ENCODE measurements at regions not wholly inside any gene's neighbourhood (a gene's known extent, or its start where the extent isn't known, plus 50 kb on each side); places are given as distances from the start of the nearest gene placed in this dataset.
A peak's percentile ranks its signal among the peaks of the same experiment; 100 is the strongest.

- DNase-seq (ENCODE audit: low read depth, low spot score) = no peak
- H3K4me3 ChIP-seq (replicated peaks in 1 of 2; ENCODE audit: low read depth in 1 of 2, low read length in 2 of 2) = no peak overlapping the region
- no peaks in the 10 kb centered on the region; the same call in 1 of the 2 replicates for H4K20me1 ChIP-seq (ENCODE audit: insufficient read depth)
- no peaks in the 10 kb centered on the region for H3K9me2 ChIP-seq (ENCODE audit: insufficient read depth)
- no peak overlapping the region for H2AFZ ChIP-seq (ENCODE audit: low read depth, low read length, poor library complexity, severe bottlenecking)
- no peak for TF ChIP-seq CEBPB (IDR thresholded peaks at IDR 0.05; ENCODE audit: low read depth)
- TF ChIP-seq SIN3A (IDR thresholded peaks at IDR 0.05; ENCODE audit: low read depth) = no peak
- TF ChIP-seq ATF3 (IDR thresholded peaks at IDR 0.05) = no peak
- TF ChIP-seq EZH2phosphoT487 (IDR thresholded peaks at IDR 0.05; ENCODE audit: borderline replicate concordance) = no peak
- H3K4me2 ChIP-seq (ENCODE audit: low read length) = peak overlapping the region; percentile 48
- BruUV-seq (replicated peaks) = no TSS peak
- H3K4me1 ChIP-seq (ENCODE audit: control insufficient read depth in 1 of 2, insufficient read depth in 2 of 2, low read length in 2 of 2) = peaks cover 23 to 43% of the 10 kb centered on the region in 2 experiments
- ChIA-PET CTCF (no interaction called here), POLR2A (interaction anchor here (1.1 kb wide), 1 partner anchor 9 kb away, joined by 3 read pairs; no protein-coding TSS in a partner anchor), RAD21 (ENCODE audit: low non-redundant PET in 1 of 2, low total read pairs in 2 of 2, uncharacterized antibody in 2 of 2, unreplicated experiment in 2 of 2) (no interaction called here)
- no peak for ATAC-seq
- no peak overlapping the region for H3K27ac ChIP-seq (ENCODE audit: low read depth, low read length)
- no peaks in the 10 kb centered on the region for H3K79me2 ChIP-seq (ENCODE audit: insufficient read depth, low read length)
- H3K9me3 ChIP-seq (ENCODE audit: control insufficient read depth in 1 of 2, insufficient read depth in 1 of 2, low read depth in 1 of 2, low read length in 2 of 2) = no peaks in the 10 kb centered on the region
- no peak overlapping the region for H3K9ac ChIP-seq (ENCODE audit: low read length)
- intact Hi-C loops (cut with micrococcal nuclease) = no loop called here
- no peaks in the 10 kb centered on the region for H3K27me3 ChIP-seq (ENCODE audit: insufficient read depth, low read length)
- 0 out of 4 replicates have a peak, but pooled peaks cover 0 to 2% of the 10 kb centered on the region in 2 experiments for H3K36me3 ChIP-seq (ENCODE audit: control insufficient read depth in 1 of 2, insufficient read depth in 2 of 2, low read length in 2 of 2)
Measured at GRCh38 chr21:36211660-36212512, 55.3 kb downstream of the DOP1B start.

GRCh38 chr21:36212513-36212780 lies 55.8 kb downstream of the DOP1B start:
- ChIA-PET RAD21 (ENCODE audit: low non-redundant PET in 1 of 2, low total read pairs in 2 of 2, uncharacterized antibody in 2 of 2, unreplicated experiment in 2 of 2) (no interaction called here), CTCF (no interaction called here), POLR2A (interaction anchor here (1.1 kb wide), 1 partner anchor 9 kb away, joined by 3 read pairs; no protein-coding TSS in a partner anchor)
- Histone ChIP-seq H3K27me3 (ENCODE audit: insufficient read depth, low read length) (no peaks in the 10 kb centered on the region), H3K4me2 (ENCODE audit: low read length) (peak overlapping the region; percentile 48; the same call in 1 of the 2 replicates), H3K9me2 (ENCODE audit: insufficient read depth) (no peaks in the 10 kb centered on the region), H3K9ac (ENCODE audit: low read length) (no peak overlapping the region), H3K9me3 (ENCODE audit: control insufficient read depth in 1 of 2, insufficient read depth in 1 of 2, low read depth in 1 of 2, low read length in 2 of 2) (no peaks in the 10 kb centered on the region), H3K4me1 (ENCODE audit: control insufficient read depth in 1 of 2, insufficient read depth in 2 of 2, low read length in 2 of 2) (peaks cover 22 to 40% of the 10 kb centered on the region in 2 experiments), H3K79me2 (ENCODE audit: insufficient read depth, low read length) (no peaks in the 10 kb centered on the region), H2AFZ (ENCODE audit: low read depth, low read length, poor library complexity, severe bottlenecking) (no peak overlapping the region), H3K36me3 (ENCODE audit: control insufficient read depth in 1 of 2, insufficient read depth in 2 of 2, low read length in 2 of 2) (0 out of 4 replicates have a peak, but pooled peaks cover 0 to 2% of the 10 kb centered on the region in 2 experiments), H3K27ac (ENCODE audit: low read depth, low read length) (no peak overlapping the region), H3K4me3 (replicated peaks in 1 of 2; ENCODE audit: low read depth in 1 of 2, low read length in 2 of 2) (no peak overlapping the region), H4K20me1 (ENCODE audit: insufficient read depth) (no peaks in the 10 kb centered on the region; the same call in 1 of the 2 replicates)
- no TSS peak for BruUV-seq (replicated peaks)
- no peak for ATAC-seq
- no peak for TF ChIP-seq ZFX (IDR thresholded peaks at IDR 0.05)
- TF ChIP-seq POLR2A (IDR thresholded peaks at IDR 0.05; ENCODE audit: borderline replicate concordance, extremely low read depth, insufficient read depth, insufficient read length) = no peak
- no peak for TF ChIP-seq CEBPB (IDR thresholded peaks at IDR 0.05; ENCODE audit: low read depth)
- TF ChIP-seq EZH2 (IDR thresholded peaks at IDR 0.05) = no peak
- no peak for TF ChIP-seq SP1 (IDR thresholded peaks at IDR 0.05; ENCODE audit: low read depth)
- no peak for TF ChIP-seq MAX (IDR thresholded peaks at IDR 0.05)
- TF ChIP-seq EGR1 (IDR thresholded peaks at IDR 0.05; ENCODE audit: low read depth) = no peak
- TF ChIP-seq CBX3 (IDR thresholded peaks at IDR 0.05; ENCODE audit: low read depth) = no peak
- TF ChIP-seq TCF7L2 (IDR thresholded peaks at IDR 0.05; ENCODE audit: borderline replicate concordance, extremely low read depth, insufficient read depth, insufficient read length) = no peak
- no peak for TF ChIP-seq JUND (IDR thresholded peaks at IDR 0.05)
- no peak for TF ChIP-seq CTCF (IDR thresholded peaks at IDR 0.05 in 2 of 3, conservative IDR thresholded peaks at IDR 0.05 in 1 of 3; ENCODE audit: borderline replicate concordance in 1 of 3, insufficient read depth in 1 of 3, low read depth in 2 of 3, low read length in 2 of 3)
- no peak for TF ChIP-seq SIN3A (IDR thresholded peaks at IDR 0.05; ENCODE audit: low read depth)
- TF ChIP-seq EZH2phosphoT487 (IDR thresholded peaks at IDR 0.05; ENCODE audit: borderline replicate concordance) = no peak
- no peak for TF ChIP-seq ATF3 (IDR thresholded peaks at IDR 0.05)
- no peak for TF ChIP-seq ELF1 (IDR thresholded peaks at IDR 0.05; ENCODE audit: borderline replicate concordance, low read depth)
- no peak for DNase-seq (ENCODE audit: low read depth, low spot score)
- intact Hi-C loops (cut with micrococcal nuclease) = no loop called here
